Endothelial cell (in vitro differentiated cells): ENCODE measurements at regions not wholly inside any gene's neighbourhood (a gene's known extent, or its start where the extent isn't known, plus 50 kb on each side); places are given as distances from the start of the nearest gene placed in this dataset.

Experiments
- DNase-seq: peaks from one replicate; pipeline ENCODE4 v3.0.0; 2021; ENCODE audit warnings: low spot score
- H3K27ac Mint-ChIP-seq: one replicate; pipeline ENCODE4 v1.8.0; 2021; ENCODE audit warnings: mixed read lengths, inconsistent platforms; ENCODE audit not compliant: unreplicated experiment
- H3K27me3 Mint-ChIP-seq: one replicate; pipeline ENCODE4 v1.8.0; 2021; ENCODE audit warnings: mild to moderate bottlenecking, moderate library complexity, mixed read lengths, inconsistent platforms; ENCODE audit not compliant: unreplicated experiment
- H3K36me3 Mint-ChIP-seq: one replicate; pipeline ENCODE4 v1.8.0; 2021; ENCODE audit warnings: mild to moderate bottlenecking, low read depth, mixed read lengths, inconsistent platforms; ENCODE audit not compliant: unreplicated experiment
- H3K4me1 Mint-ChIP-seq: one replicate; pipeline ENCODE4 v1.8.0; 2021; ENCODE audit warnings: mild to moderate bottlenecking, mixed read lengths, inconsistent platforms; ENCODE audit not compliant: unreplicated experiment
- H3K4me3 Mint-ChIP-seq: one replicate; pipeline ENCODE4 v1.8.0; 2021; ENCODE audit warnings: mild to moderate bottlenecking, mixed read lengths, inconsistent platforms; ENCODE audit not compliant: unreplicated experiment
- H3K9me3 Mint-ChIP-seq: one replicate; pipeline ENCODE4 v1.8.0; 2021; ENCODE audit warnings: mixed read lengths, inconsistent platforms; ENCODE audit not compliant: unreplicated experiment
- TF ChIP-seq, protein P1 (sequence below): fragments of 200-600 bp; sonication (generic); IDR thresholded peaks from one replicate; pipeline ENCODE4 v1.5.0; 2021; ENCODE audit warnings: antibody characterized with exemption; ENCODE audit not compliant: unreplicated experiment

DNA sequence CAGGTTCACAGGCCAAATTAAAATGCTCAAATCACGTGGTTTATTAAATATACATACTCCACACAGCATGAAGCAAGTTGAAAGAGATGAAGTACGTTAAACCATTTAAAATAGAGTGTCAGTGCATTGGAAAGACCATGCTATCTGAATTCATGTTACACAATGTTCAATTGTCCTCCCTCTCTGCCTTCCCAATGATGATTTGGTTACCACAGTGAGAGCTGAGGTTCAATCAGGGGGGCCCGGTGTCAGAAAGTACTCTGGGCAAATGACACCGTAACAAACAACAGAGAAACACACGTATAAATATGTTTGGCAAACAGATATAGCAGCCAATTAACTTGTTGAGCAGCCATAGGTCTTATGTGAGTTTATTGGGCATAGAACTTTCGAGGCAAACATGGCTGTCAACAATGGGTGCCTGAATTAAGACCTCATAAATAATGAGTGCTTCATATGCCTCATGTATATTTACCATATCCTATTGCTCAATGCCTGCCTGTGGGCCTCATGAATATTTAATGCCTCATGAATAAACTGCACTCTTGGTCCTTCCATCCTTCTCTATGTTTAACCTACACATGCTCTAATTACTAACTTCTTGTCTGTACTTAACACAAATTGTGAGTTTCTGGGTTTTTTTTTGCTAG lies 641.5 kb downstream of the PLOD2 start:
- Mint-ChIP-seq H3K36me3 (no peaks in the 10 kb centered on the region), H3K4me1 (no peaks in the 10 kb centered on the region), H3K27ac (no peak overlapping the region), H3K4me3 (no peak overlapping the region), H3K9me3 (no peaks in the 10 kb centered on the region), H3K27me3 (no peaks in the 10 kb centered on the region)
- no peak for DNase-seq
- TF ChIP-seq, protein P1, sequence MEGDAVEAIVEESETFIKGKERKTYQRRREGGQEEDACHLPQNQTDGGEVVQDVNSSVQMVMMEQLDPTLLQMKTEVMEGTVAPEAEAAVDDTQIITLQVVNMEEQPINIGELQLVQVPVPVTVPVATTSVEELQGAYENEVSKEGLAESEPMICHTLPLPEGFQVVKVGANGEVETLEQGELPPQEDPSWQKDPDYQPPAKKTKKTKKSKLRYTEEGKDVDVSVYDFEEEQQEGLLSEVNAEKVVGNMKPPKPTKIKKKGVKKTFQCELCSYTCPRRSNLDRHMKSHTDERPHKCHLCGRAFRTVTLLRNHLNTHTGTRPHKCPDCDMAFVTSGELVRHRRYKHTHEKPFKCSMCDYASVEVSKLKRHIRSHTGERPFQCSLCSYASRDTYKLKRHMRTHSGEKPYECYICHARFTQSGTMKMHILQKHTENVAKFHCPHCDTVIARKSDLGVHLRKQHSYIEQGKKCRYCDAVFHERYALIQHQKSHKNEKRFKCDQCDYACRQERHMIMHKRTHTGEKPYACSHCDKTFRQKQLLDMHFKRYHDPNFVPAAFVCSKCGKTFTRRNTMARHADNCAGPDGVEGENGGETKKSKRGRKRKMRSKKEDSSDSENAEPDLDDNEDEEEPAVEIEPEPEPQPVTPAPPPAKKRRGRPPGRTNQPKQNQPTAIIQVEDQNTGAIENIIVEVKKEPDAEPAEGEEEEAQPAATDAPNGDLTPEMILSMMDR: no peak

DNA sequence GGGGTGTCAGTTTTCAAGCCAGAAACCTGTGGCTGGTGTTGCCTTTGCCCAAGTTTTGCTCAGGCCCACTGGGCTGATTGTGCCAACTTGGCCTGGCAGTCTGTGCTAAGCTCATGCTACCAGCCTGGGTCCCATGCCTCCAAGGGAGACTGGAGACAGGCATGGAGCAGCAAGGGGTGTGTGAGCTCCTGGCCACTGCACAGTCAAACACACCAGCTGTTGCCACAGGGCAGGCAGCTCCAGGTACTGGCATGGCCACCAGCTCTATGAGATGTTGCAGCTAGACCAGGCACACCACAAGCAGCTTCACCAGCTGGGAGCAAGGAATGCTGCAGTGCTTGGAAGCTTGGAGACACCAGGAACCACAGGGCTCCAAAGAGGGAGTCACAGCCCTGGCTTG lies 638.8 kb downstream of the PLOD2 start:
- no peak for DNase-seq
- Mint-ChIP-seq H3K4me1 (no peaks in the 10 kb centered on the region), H3K36me3 (no peaks in the 10 kb centered on the region), H3K27me3 (no peaks in the 10 kb centered on the region), H3K27ac (no peak overlapping the region), H3K4me3 (no peak overlapping the region), H3K9me3 (no peaks in the 10 kb centered on the region)
- TF ChIP-seq, protein P1: no peak

DNA sequence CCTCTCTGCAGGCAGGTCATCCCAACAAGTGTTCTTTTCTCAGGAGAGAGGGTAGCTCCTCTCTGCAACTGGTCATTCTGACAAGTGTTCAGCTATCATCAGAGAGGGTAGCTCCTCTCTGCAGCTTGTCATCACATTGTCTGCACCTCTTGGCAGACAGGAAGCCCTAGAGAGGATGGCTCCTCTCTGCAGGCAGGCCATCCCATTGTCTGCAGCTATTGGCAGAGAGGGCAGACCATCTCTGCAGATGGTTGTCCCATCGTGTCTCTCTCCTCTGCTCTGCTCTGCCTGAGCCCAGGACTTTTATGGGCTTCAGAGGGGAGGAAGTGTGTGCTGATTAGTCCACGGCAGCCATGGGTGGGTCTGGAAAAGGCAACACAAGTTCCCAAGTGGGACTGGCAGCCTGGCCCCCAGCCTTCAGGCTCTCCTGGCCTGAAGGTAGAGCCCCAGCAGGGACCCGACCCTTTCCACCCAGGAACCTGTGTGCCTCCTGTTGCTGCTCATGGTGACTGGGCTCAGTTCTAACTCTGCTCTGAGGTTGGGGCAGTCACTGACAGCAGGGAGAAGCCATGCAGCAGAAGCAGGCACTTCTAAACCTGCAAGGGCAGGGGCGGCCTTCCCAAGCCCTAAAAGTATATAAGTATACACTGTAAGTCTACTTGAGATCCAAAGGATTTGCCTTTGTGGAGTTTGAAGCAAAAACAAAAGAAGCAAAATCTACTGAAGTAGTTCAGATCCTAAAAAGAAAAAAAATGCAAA lies 637.9 kb downstream of the PLOD2 start:
- Mint-ChIP-seq H3K9me3 (no peaks in the 10 kb centered on the region), H3K4me1 (no peaks in the 10 kb centered on the region), H3K27ac (no peak overlapping the region), H3K4me3 (no peak overlapping the region), H3K27me3 (no peaks in the 10 kb centered on the region), H3K36me3 (no peaks in the 10 kb centered on the region)
- no peak for DNase-seq
- TF ChIP-seq, protein P1: no peak

- TF ChIP-seq, protein P1: no peak
- Mint-ChIP-seq H3K4me3 (no peak overlapping the region), H3K36me3 (no peaks in the 10 kb centered on the region), H3K9me3 (no peaks in the 10 kb centered on the region), H3K27ac (no peak overlapping the region), H3K4me1 (no peaks in the 10 kb centered on the region), H3K27me3 (no peaks in the 10 kb centered on the region)
- no peak for DNase-seq
Observed at GRCh38 chr3:145531548-145531947, 629.4 kb downstream of the PLOD2 start.

- Mint-ChIP-seq H3K27ac (no peak overlapping the region), H3K4me1 (no peaks in the 10 kb centered on the region), H3K9me3 (no peaks in the 10 kb centered on the region), H3K4me3 (no peak overlapping the region), H3K27me3 (no peaks in the 10 kb centered on the region), H3K36me3 (no peaks in the 10 kb centered on the region)
- DNase-seq: no peak
- TF ChIP-seq, protein P1: no peak
Observed at GRCh38 chr3:145533696-145534095, 627.3 kb downstream of the PLOD2 start.
